ENCODE measurements at regions not wholly inside any gene's neighbourhood (a gene's known extent, or its start where the extent isn't known, plus 50 kb on each side); places are given as distances from the start of the nearest gene placed in this dataset.

DNA sequence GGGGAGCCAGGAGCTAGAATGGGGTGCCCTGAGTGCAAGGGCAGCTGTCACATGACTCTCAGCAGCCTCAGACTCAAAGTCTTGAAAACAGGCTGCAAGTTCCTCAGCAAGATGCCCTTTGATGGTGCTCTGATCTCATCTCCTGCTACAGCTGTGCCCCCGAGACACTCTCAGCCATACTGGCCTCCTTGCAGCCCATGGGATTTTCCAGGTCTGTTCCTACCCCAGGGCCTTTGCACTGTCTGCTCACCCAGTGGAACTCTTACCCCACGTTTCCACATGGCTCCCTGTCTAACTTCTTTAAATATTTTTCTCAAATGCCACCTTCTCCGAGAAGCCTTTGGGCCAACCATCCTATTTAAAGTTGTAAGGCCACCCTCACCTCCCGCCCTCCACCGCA, 146.9 kb downstream of the C16orf95 start:
- TF ChIP-seq, protein P1, sequence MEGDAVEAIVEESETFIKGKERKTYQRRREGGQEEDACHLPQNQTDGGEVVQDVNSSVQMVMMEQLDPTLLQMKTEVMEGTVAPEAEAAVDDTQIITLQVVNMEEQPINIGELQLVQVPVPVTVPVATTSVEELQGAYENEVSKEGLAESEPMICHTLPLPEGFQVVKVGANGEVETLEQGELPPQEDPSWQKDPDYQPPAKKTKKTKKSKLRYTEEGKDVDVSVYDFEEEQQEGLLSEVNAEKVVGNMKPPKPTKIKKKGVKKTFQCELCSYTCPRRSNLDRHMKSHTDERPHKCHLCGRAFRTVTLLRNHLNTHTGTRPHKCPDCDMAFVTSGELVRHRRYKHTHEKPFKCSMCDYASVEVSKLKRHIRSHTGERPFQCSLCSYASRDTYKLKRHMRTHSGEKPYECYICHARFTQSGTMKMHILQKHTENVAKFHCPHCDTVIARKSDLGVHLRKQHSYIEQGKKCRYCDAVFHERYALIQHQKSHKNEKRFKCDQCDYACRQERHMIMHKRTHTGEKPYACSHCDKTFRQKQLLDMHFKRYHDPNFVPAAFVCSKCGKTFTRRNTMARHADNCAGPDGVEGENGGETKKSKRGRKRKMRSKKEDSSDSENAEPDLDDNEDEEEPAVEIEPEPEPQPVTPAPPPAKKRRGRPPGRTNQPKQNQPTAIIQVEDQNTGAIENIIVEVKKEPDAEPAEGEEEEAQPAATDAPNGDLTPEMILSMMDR (tag by site-specific recombination; IDR thresholded peaks at IDR 0.05), result no peak
- no peak for TF ChIP-seq RBAK (tag by site-specific recombination; IDR thresholded peaks at IDR 0.05)
